Epithelial cell of proximal tubule (primary cell): ENCODE measurements at regions not wholly inside any gene's neighbourhood (a gene's known extent, or its start where the extent isn't known, plus 50 kb on each side); places are given as distances from the start of the nearest gene placed in this dataset.

Experiments
- DNase-seq: peaks from one replicate; pipeline ENCODE4 v3.0.0-alpha.2; 2011; ENCODE audit warnings: low read depth
- H3K4me3 ChIP-seq: 2 replicates; pipeline ENCODE4 v1.5.1; 2011; ENCODE audit warnings: low read depth, mild to moderate bottlenecking, low read length
- CTCF ChIP-seq: conservative IDR thresholded peaks from 2 replicates; pipeline ENCODE4 v1.5.1; 2012; ENCODE audit warnings: low read depth, mild to moderate bottlenecking, low read length

GRCh38 chr6:6409397-6410030 is 89.1 kb upstream of the F13A1 start:
- no peak for TF ChIP-seq CTCF
- H3K4me3 ChIP-seq = no peak overlapping the region
- no peak for DNase-seq

GRCh38 chr6:6411115-6411514 is 90.7 kb upstream of the F13A1 start:
- no peak for DNase-seq
- no peak for TF ChIP-seq CTCF
- H3K4me3 ChIP-seq = no peak overlapping the region

- no peak for TF ChIP-seq CTCF
- no peak for DNase-seq
- H3K4me3 ChIP-seq = no peak overlapping the region
Observed at GRCh38 chr6:6412221-6412620, 91.8 kb upstream of the F13A1 start.

DNA sequence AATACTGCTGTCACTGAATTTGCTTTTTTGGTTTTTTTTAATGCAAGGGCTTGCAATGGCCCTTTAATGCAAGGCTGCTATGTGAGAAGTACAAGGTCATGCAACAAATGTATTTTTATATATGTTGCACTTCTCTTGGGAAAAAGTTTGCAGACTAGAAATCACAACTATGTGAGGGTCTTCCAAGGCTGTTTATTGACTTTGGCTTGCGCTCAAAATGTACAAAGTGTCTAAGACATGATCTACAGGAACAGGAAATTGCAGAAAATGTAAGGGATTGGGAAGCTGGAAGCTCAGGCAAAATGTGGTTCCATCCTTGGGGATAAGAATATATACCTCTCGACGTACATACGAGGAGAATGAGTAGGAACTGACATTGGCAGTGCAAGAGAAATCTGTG is 92.2 kb upstream of the F13A1 start:
- no peak for TF ChIP-seq CTCF
- no peak for DNase-seq

GRCh38 chr6:6414931-6415330 is 94.5 kb upstream of the F13A1 start:
- TF ChIP-seq CTCF = no peak
- H3K4me3 ChIP-seq = no peak overlapping the region
- no peak for DNase-seq

More for the DNA sequence above, 92.2 kb upstream of the F13A1 start:
- no peak overlapping the region for H3K4me3 ChIP-seq

DNA sequence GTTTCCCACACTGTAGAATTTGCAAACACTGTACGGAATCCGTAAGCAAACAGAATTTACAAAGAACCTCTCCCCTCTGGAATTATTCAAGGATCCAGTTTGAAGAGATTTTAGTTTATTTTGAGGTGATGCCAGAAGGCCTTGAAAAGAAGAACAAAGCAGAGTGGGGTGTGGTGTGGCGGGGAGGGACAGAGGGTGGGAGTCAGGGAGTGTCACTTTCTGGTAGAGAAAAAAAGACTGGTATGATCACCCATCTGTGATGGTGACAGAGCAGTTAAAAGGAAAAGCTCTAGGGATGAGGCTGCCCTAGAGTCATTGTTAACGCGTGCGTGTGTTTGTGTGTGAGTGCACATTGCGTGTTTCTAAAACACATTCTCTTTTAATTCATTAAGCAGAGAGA is 97.0 kb upstream of the F13A1 start:
- H3K4me3 ChIP-seq = no peak overlapping the region
- TF ChIP-seq CTCF = no peak
- DNase-seq = no peak

DNA sequence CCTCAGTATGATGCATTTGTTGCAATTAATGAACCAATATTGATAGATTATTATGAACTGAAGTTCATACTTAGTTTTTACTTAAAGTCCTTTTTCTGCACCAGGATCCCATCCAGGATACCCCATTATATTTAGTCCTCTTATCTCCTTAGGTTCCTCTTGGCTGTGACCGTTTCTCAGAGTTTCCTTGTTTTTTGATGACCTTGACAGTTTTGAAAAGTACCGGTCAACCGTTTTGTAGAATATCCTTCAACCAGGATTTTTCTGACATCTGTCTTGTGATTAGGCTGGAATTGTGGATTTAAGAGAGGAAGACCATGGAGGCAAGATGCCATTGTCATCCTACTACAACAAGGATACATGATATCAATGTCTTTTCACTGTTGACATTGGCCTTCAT is 98.0 kb upstream of the F13A1 start:
- no peak overlapping the region for H3K4me3 ChIP-seq
- no peak for TF ChIP-seq CTCF
- DNase-seq = no peak
